ENCODE measurements at regions not wholly inside any gene's neighbourhood (a gene's known extent, or its start where the extent isn't known, plus 50 kb on each side); places are given as distances from the start of the nearest gene placed in this dataset.
A peak's percentile ranks its signal among the peaks of the same experiment; 100 is the strongest.

- ATAC-seq (ENCODE audit: poor library complexity) (peak; percentile 9), DNase-seq (no peak)
- intact Hi-C loops (cut with DNase I): no loop called here
Measured at GRCh38 chr18:23378302-23378686, 74.8 kb upstream of the RIOK3 start.

GRCh38 chr18:23380001-23380550 is 73.0 kb upstream of the RIOK3 start:
- no peak for ATAC-seq (ENCODE audit: poor library complexity)
- no peak for DNase-seq
- intact Hi-C loops (cut with DNase I): no loop called here

- ATAC-seq (ENCODE audit: poor library complexity) (no peak), DNase-seq (no peak)
- intact Hi-C loops (cut with DNase I): no loop called here
Measured at GRCh38 chr18:23380817-23381216, 72.3 kb upstream of the RIOK3 start.

- DNase-seq (no peak), ATAC-seq (ENCODE audit: poor library complexity) (no peak)
- intact Hi-C loops (cut with DNase I): no loop called here
Measured at GRCh38 chr18:23383494-23383893, 69.6 kb upstream of the RIOK3 start.

- intact Hi-C loops (cut with DNase I): no loop called here
- ATAC-seq (ENCODE audit: poor library complexity) (no peak), DNase-seq (no peak)
Measured at GRCh38 chr18:23384778-23385736, 68.0 kb upstream of the RIOK3 start.

GRCh38 chr18:23386317-23386716 is 66.8 kb upstream of the RIOK3 start:
- ATAC-seq (ENCODE audit: poor library complexity) (no peak), DNase-seq (no peak)
- intact Hi-C loops (cut with DNase I): no loop called here

GRCh38 chr18:23387265-23387664 is 65.8 kb upstream of the RIOK3 start:
- intact Hi-C loops (cut with DNase I): no loop called here
- no peak for ATAC-seq (ENCODE audit: poor library complexity)
- DNase-seq: no peak

GRCh38 chr18:23388357-23388756 is 64.7 kb upstream of the RIOK3 start:
- no peak for ATAC-seq (ENCODE audit: poor library complexity)

GRCh38 chr18:23391156-23391555 is 61.9 kb upstream of the RIOK3 start:
- DNase-seq (no peak), ATAC-seq (ENCODE audit: poor library complexity) (no peak)
- intact Hi-C loops (cut with DNase I): no loop called here

More at GRCh38 chr18:23388357-23388756, 64.7 kb upstream of the RIOK3 start:
- DNase-seq: no peak
- intact Hi-C loops (cut with DNase I): no loop called here

- DNase-seq (no peak), ATAC-seq (ENCODE audit: poor library complexity) (no peak)
- intact Hi-C loops (cut with DNase I): no loop called here
Measured at GRCh38 chr18:23397907-23398306, 55.2 kb upstream of the RIOK3 start.

- DNase-seq (no peak), ATAC-seq (ENCODE audit: poor library complexity) (no peak)
- intact Hi-C loops (cut with DNase I): no loop called here
Measured at GRCh38 chr18:23398401-23398800, 54.7 kb upstream of the RIOK3 start.

GRCh38 chr18:23399067-23399466 is 54.0 kb upstream of the RIOK3 start:
- intact Hi-C loops (cut with DNase I): no loop called here
- ATAC-seq (ENCODE audit: poor library complexity): no peak

GRCh38 chr18:23400918-23401317 is 52.2 kb upstream of the RIOK3 start:
- intact Hi-C loops (cut with DNase I): no loop called here
- DNase-seq: no peak
- no peak for ATAC-seq (ENCODE audit: poor library complexity)

More at GRCh38 chr18:23399067-23399466, 54.0 kb upstream of the RIOK3 start:
- no peak for DNase-seq

GRCh38 chr18:23401400-23402347 is 51.4 kb upstream of the RIOK3 start:
- no peak for ATAC-seq (ENCODE audit: poor library complexity)
- intact Hi-C loops (cut with DNase I): no loop called here
- no peak for DNase-seq
